AG04450 (cell line): ENCODE measurements at regions not wholly inside any gene's neighbourhood (a gene's known extent, or its start where the extent isn't known, plus 50 kb on each side); places are given as distances from the start of the nearest gene placed in this dataset.

Experiments
- CTCF ChIA-PET: fragments of 300-600, 350-600 bp; formaldehyde crosslinking; extraction: SDS; loops from one replicate; lab custom pipeline; 2022; ENCODE audit warnings: antibody characterized with exemption, inconsistent platforms; lab: Charles Lee
- POLR2A ChIA-PET: fragments of 350-600 bp; formaldehyde crosslinking; extraction: SDS; loops from one replicate; lab custom pipeline; 2021; ENCODE audit warnings: antibody characterized with exemption, inconsistent platforms; lab: Yijun Ruan, JAX
- DNase-seq: peaks from one replicate; pipeline ENCODE4 v3.0.0-alpha.2; 2011; ENCODE audit warnings: low read depth, low spot score
- H3K27ac ChIP-seq: one replicate; pipeline ENCODE4 v1.5.1; 2012; ENCODE audit warnings: low read depth, low read length, control low read depth
- H3K27me3 ChIP-seq: one replicate; pipeline ENCODE4 v1.6.0; 2012; ENCODE audit warnings: low read length; ENCODE audit not compliant: control insufficient read depth, insufficient read depth
- H3K4me3 ChIP-seq: 2 replicates; pipeline ENCODE4 v1.5.1; 2011; ENCODE audit warnings: mild to moderate bottlenecking, low read depth, low read length, control low read depth
- H3K9me3 ChIP-seq: 2 replicates; pipeline ENCODE4 v1.5.1; 2012; ENCODE audit warnings: low read length; ENCODE audit not compliant: control insufficient read depth, insufficient read depth
- TF ChIP-seq, protein P1 (sequence below): IDR thresholded peaks from 2 replicates; pipeline ENCODE4 v1.5.1; 2011; ENCODE audit warnings: low read depth, low read length, control low read depth, inconsistent platforms

GRCh38 chr5:158644301-158644700 lies 455.4 kb downstream of the EBF1 start:
- TF ChIP-seq, protein P1, sequence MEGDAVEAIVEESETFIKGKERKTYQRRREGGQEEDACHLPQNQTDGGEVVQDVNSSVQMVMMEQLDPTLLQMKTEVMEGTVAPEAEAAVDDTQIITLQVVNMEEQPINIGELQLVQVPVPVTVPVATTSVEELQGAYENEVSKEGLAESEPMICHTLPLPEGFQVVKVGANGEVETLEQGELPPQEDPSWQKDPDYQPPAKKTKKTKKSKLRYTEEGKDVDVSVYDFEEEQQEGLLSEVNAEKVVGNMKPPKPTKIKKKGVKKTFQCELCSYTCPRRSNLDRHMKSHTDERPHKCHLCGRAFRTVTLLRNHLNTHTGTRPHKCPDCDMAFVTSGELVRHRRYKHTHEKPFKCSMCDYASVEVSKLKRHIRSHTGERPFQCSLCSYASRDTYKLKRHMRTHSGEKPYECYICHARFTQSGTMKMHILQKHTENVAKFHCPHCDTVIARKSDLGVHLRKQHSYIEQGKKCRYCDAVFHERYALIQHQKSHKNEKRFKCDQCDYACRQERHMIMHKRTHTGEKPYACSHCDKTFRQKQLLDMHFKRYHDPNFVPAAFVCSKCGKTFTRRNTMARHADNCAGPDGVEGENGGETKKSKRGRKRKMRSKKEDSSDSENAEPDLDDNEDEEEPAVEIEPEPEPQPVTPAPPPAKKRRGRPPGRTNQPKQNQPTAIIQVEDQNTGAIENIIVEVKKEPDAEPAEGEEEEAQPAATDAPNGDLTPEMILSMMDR: no peak
- POLR2A ChIA-PET: no interaction called here

DNA sequence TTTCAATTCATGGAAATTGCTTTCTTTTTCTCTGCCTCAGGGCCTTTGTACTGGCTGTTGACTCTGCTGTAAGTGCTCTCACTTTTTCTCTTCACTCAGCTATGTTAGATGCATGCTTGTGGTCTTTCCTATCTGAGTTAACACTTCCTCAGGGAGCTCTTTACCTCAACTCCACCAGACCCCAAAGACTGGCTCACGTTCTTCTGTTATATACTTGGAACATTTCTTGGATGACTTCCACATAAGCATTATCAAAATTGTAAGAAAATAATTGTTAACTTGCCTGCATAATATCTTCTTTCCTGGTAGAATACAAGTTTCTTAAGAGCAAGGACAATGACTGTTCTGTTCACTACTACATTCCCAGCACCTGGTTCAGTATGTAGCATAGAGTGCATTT lies 455.9 kb downstream of the EBF1 start:
- POLR2A ChIA-PET: no interaction called here
- Histone ChIP-seq H3K27me3 (no peaks in the 10 kb centered on the region), H3K4me3 (no peak overlapping the region), H3K27ac (no peak overlapping the region), H3K9me3 (no peaks in the 10 kb centered on the region)
- CTCF ChIA-PET: no interaction called here
- TF ChIP-seq, protein P1: no peak
- no peak for DNase-seq

More at GRCh38 chr5:158644301-158644700, 455.4 kb downstream of the EBF1 start:
- Histone ChIP-seq H3K27me3 (no peaks in the 10 kb centered on the region), H3K9me3 (no peaks in the 10 kb centered on the region), H3K27ac (no peak overlapping the region), H3K4me3 (no peak overlapping the region)
- CTCF ChIA-PET: no interaction called here
- no peak for DNase-seq

DNA sequence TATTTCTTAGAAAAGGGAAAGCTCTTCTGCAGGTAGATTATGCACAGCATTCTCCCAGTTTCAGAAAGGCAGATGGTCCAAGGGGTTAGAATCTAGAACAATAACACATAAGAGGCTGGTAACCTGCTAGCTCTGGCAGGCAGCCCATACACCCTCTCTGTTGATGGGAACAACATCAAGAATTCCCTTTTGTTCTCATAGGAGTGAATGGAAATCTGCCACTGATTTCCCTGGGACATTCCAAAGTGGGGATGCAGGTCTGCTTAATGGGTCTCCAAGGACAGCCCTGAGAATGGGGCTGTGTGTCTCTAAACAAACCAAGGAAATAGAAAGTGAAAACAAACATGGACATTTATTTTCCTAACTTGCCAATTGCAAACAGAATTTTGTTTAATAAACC lies 456.8 kb downstream of the EBF1 start:
- H3K4me3 ChIP-seq: no peak overlapping the region
- DNase-seq: no peak
- TF ChIP-seq, protein P1: no peak
- no peaks in the 10 kb centered on the region for H3K27me3 ChIP-seq
- no peaks in the 10 kb centered on the region for H3K9me3 ChIP-seq
- CTCF ChIA-PET: no interaction called here
- H3K27ac ChIP-seq: no peak overlapping the region
- POLR2A ChIA-PET: no interaction called here

DNA sequence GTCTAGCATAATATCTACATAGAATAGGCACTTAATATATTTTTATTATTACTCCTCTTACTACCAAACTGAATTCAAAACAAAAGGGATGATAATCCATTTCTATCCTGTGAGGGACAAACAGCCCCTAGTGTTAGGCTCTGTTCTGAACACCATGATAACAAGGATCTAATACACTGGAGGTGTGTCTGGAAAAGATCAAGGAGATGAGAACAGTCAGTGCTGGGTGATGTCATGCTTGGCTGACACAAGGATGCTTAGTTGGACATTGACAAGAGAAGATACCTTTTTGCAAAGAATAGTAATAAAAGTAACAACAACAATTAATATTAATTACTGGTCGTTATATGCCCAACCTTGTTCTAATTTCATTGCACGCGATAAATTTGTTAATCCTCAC lies 458.7 kb downstream of the EBF1 start:
- POLR2A ChIA-PET: no interaction called here
- Histone ChIP-seq H3K27ac (no peak overlapping the region), H3K27me3 (no peaks in the 10 kb centered on the region), H3K4me3 (no peak overlapping the region), H3K9me3 (no peaks in the 10 kb centered on the region)
- TF ChIP-seq, protein P1: no peak
- DNase-seq: no peak
- CTCF ChIA-PET: no interaction called here

GRCh38 chr5:158640593-158640980 lies 459.1 kb downstream of the EBF1 start:
- CTCF ChIA-PET: no interaction called here
- Histone ChIP-seq H3K4me3 (no peak overlapping the region), H3K27ac (no peak overlapping the region), H3K27me3 (no peaks in the 10 kb centered on the region), H3K9me3 (no peaks in the 10 kb centered on the region)
- TF ChIP-seq, protein P1: no peak
- DNase-seq: no peak
- POLR2A ChIA-PET: no interaction called here
